ENCODE measurements at regions not wholly inside any gene's neighbourhood (a gene's known extent, or its start where the extent isn't known, plus 50 kb on each side); places are given as distances from the start of the nearest gene placed in this dataset.

DNA sequence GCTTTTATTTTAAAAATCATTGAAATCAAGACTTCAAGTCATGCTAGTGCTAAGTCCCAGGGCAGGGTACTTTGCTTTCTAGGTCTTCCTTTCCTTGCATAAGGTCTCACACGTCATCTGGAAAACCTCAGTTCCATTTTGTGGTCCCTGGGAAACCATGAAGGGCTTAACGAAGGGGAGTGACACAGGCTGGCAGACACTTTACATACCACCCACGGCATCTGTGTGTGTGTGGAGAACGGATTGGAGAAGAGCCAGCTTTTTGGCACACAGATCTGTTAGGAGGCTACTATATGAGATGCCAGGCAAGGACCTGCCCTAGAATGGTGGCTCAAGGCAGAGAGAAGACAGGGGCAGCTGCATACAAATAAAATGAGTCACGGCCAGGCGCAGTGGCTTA, 107.5 kb upstream of the NSMCE3 start:
- no peak for DNase-seq (ENCODE audit: low read depth in 2 of 2)

- DNase-seq (ENCODE audit: low read depth in 2 of 2): no peak
These were observed 107.0 kb upstream of the NSMCE3 start for GRCh38 chr15:29376590-29376989.

GRCh38 chr15:29369261-29369660, 99.6 kb upstream of the NSMCE3 start:
- DNase-seq (ENCODE audit: low read depth in 2 of 2): no peak

- DNase-seq (ENCODE audit: low read depth in 2 of 2): no peak
These were observed 94.9 kb upstream of the NSMCE3 start for GRCh38 chr15:29364426-29365078.

GRCh38 chr15:29361560-29361959, 91.9 kb upstream of the NSMCE3 start:
- DNase-seq (ENCODE audit: low read depth in 2 of 2): no peak

DNA sequence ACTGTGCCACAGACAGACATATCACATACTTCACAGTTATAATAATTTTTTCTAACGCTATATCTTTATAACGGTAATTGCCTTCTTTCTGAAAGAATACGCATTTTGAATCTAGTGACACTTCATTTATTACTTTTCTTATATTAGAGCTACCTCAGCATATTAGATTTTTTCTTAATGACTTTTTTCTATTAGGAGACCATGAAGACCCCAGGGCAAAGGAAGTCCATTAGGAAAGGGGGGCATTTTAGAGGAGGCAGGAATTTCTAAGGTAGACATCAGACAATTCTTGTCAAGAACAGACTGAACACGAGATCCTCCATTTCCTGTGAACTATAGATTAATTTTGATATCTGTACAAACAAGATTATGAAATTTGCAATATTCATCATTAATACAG, 90.5 kb upstream of the NSMCE3 start:
- DNase-seq (ENCODE audit: low read depth in 2 of 2): no peak

DNA sequence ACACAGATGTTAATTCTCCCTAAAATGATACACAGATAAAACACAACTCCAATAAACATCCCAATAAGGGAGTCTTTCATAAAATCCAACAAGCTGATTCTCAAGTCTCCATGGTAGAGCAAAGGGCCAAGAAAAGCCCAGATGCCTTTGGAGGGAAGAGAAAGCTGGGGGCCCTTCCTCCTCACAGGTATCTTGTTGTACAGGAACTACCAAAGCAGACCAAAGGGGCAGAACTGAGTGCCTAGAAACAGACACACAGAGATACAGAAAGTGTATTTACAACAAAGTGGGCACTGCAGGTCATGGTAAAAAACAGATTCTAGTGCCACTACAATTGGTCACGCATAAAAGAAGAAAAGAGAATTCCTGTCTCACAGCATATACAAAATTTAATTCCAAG, 87.2 kb upstream of the NSMCE3 start:
- no peak for DNase-seq (ENCODE audit: low read depth in 2 of 2)

GRCh38 chr15:29355477-29355876, 85.9 kb upstream of the NSMCE3 start:
- no peak for DNase-seq (ENCODE audit: low read depth in 2 of 2)

GRCh38 chr15:29352402-29352801, 82.8 kb upstream of the NSMCE3 start:
- no peak for DNase-seq (ENCODE audit: low read depth in 2 of 2)

DNA sequence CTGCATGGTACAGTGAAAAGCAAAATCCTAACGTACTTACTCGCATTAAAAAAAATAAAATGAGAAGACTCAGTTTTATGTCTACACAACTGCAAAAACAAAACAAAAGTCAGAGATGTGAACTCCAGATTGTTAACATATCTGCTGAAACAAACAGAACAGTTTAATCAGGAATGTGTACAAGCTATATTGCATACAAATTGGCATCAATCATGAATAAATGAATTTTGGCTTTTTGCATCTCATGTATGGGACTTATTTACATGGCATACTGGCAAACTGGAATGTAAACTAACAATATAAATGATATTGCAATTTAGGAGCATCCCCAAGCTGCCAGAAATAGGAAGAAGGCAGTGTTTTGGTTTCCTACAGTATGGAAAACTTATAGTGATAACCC, 79.6 kb upstream of the NSMCE3 start:
- DNase-seq (ENCODE audit: low read depth in 2 of 2): no peak

GRCh38 chr15:29348336-29348914, 78.8 kb upstream of the NSMCE3 start:
- no peak for DNase-seq (ENCODE audit: low read depth in 2 of 2)

GRCh38 chr15:29346998-29347397, 77.4 kb upstream of the NSMCE3 start:
- no peak for DNase-seq (ENCODE audit: low read depth in 2 of 2)

- DNase-seq (ENCODE audit: low read depth in 2 of 2): no peak
These were observed 76.2 kb upstream of the NSMCE3 start for GRCh38 chr15:29345549-29346525.

GRCh38 chr15:29344474-29344873, 74.9 kb upstream of the NSMCE3 start:
- no peak for DNase-seq (ENCODE audit: low read depth in 2 of 2)

- no peak for DNase-seq (ENCODE audit: low read depth in 2 of 2)
These were observed 73.6 kb upstream of the NSMCE3 start for GRCh38 chr15:29343229-29343628.

DNA sequence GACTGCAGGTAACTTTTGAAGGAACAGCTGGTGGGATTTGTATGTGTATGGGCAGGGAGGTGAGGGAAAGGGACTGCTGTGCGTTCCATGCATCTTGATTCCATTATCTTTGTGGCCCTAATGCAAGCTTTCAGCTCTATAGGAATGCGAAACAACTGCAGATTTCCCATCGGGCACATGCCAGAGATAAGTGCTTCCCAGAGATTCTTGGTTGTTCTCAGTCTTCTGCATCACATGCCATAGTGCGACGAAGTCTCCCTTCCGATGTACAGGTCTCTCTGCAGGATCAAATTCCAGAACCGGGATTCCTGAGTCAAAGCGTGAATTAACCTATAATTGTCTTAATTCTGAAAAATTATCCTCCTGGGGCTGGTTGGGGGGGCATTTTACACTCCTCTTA, 72.6 kb upstream of the NSMCE3 start:
- DNase-seq (ENCODE audit: low read depth in 2 of 2): no peak

GRCh38 chr15:29337156-29337959, 67.7 kb upstream of the NSMCE3 start:
- no peak for DNase-seq (ENCODE audit: low read depth in 2 of 2)

DNA sequence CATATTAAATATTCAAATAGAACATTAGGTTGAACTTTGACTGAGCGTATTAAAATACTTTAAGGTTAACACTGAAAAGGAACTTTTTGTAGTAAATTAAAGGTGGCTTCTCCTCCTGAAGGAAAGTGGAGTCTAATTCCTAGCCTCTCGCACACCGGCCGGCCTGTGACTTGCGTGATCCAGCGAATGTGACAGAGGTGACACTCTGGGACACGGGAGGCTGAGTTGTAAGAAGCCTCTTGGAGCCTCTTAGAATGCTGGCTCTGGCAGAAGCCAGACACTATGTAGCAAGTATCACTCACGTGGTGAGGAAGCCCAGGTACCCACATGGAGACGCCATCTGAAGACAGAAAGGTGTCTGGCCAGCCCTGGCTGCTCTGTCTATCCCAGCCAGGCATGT, 64.9 kb upstream of the NSMCE3 start:
- no peak for DNase-seq (ENCODE audit: low read depth in 2 of 2)

- DNase-seq (ENCODE audit: low read depth in 2 of 2): no peak
These were observed 63.6 kb upstream of the NSMCE3 start for GRCh38 chr15:29333261-29333660.

GRCh38 chr15:29331669-29332068, 62.0 kb upstream of the NSMCE3 start:
- no peak for DNase-seq (ENCODE audit: low read depth in 2 of 2)

GRCh38 chr15:29331071-29331470, 61.4 kb upstream of the NSMCE3 start:
- no peak for DNase-seq (ENCODE audit: low read depth in 2 of 2)

DNA sequence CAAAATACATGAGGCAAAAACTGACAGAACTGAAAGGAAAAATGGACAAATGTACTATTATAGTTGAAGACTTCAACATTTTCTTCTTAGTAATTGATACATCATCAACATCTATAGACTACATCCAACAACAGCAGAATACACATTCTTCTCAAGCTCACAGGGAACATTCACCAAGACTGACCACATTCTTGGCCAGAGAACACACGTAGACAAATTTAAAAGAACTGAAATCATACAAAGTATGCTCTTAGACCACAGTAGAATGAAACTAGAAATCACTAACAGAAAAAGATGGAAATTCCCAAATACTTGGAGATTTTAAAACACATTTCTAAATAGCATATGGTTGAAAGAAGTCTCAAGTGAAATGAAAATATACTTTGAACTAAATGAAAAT, 55.1 kb upstream of the NSMCE3 start:
- DNase-seq (ENCODE audit: low read depth in 2 of 2): no peak

Data from lung microvascular endothelial cell (primary cell).